K562 (cell line): ENCODE measurements at regions not wholly inside any gene's neighbourhood (a gene's known extent, or its start where the extent isn't known, plus 50 kb on each side); places are given as distances from the start of the nearest gene placed in this dataset.

Experiments
- ATAC-seq: fragments of 200-7000 bp; cut with Tn5 transposase; 3 replicates; pipeline ENCODE4 v1.9.1; 2020; ENCODE audit warnings: moderate library complexity
- BruUV-seq: library from RNA; stranded (reverse); fragments of 400-500 nt; replicated peaks from 2 replicates; lab custom pipeline; 2021; lab: Mats Ljungman, UMichigan
- CTCF ChIA-PET: fragments of 300-600 bp; formaldehyde crosslinking; extraction: SDS; loops from one replicate; lab custom pipeline; 2021; ENCODE audit warnings: low intra/inter-chr PET ratio; lab: Yijun Ruan, JAX
- POLR2A ChIA-PET: fragments of 300-600, 350-650 bp; sonication (Branson Sonifier 250); formaldehyde crosslinking; extraction: SDS; loops from one replicate; lab custom pipeline; 2021; ENCODE audit warnings: antibody characterized with exemption, inconsistent platforms; lab: Yijun Ruan, JAX
- DNase-seq, 4 experiments: peaks; one replicate each; pipeline versions ENCODE4 v3.0.0 to v3.0.0-alpha.2; 2011 to 2018; ENCODE audit warnings: low spot score in 3 of 4, mixed read lengths in 3 of 4; ENCODE audit errors: extremely low read depth in 1 of 4
- FAIRE-seq: peaks from 2 replicates; lab custom pipeline; 2011; peaks lifted over from hg19 to GRCh38; lab: Jason Lieb, UNC
- H2AFZ ChIP-seq: 2 replicates; pipeline ENCODE4 v1.6.0; 2011; ENCODE audit warnings: low read depth, low read length, control low read depth, inconsistent platforms
- H3K27ac ChIP-seq: fragments of 200-600 bp; 3 replicates; pipeline ENCODE4 v1.8.0; 2011; ENCODE audit warnings: low read depth, mild to moderate bottlenecking, control low read depth, inconsistent platforms, low read length, moderate library complexity, mixed read lengths; ENCODE audit errors: extremely low read depth
- H3K27me3 ChIP-seq, 2 experiments: fragments of 300-600 bp in 1 of 2; 2 replicates in 1 of 2; 3 replicates in 1 of 2; pipeline versions ENCODE4 v1.6.0 to v1.8.0; 2011; ENCODE audit warnings: inconsistent platforms in 2 of 2, low read length in 2 of 2, mild to moderate bottlenecking in 1 of 2, mixed read lengths in 1 of 2, moderate library complexity in 1 of 2; ENCODE audit not compliant: control insufficient read depth in 2 of 2, insufficient read depth in 2 of 2
- H3K36me3 ChIP-seq: fragments of 300-600 bp; 3 replicates; pipeline ENCODE4 v1.8.0; 2011; ENCODE audit warnings: mild to moderate bottlenecking, low read length, inconsistent platforms; ENCODE audit not compliant: control insufficient read depth, insufficient read depth
- H3K4me1 ChIP-seq, 2 experiments: fragments of 200-600 bp in 1 of 2; replicated peaks in 1 of 2; 2 replicates in 1 of 2; 3 replicates in 1 of 2; pipeline versions ENCODE4 v1.5.1 to v1.8.0; 2011; ENCODE audit warnings: inconsistent platforms in 2 of 2, low read length in 2 of 2, mild to moderate bottlenecking in 1 of 2, mixed read lengths in 1 of 2, moderate library complexity in 1 of 2; ENCODE audit not compliant: control insufficient read depth in 2 of 2, insufficient read depth in 2 of 2
- H3K4me2 ChIP-seq: 2 replicates; pipeline ENCODE4 v1.6.1; 2011; ENCODE audit warnings: low read length, control low read depth, inconsistent platforms, mixed read lengths; ENCODE audit not compliant: insufficient read depth
- H3K4me3 ChIP-seq: fragments of 200-600 bp; sonication (generic), shearing (Covaris generic); 2 replicates; pipeline ENCODE4 v1.5.1; 2016; ENCODE audit warnings: control low read depth, inconsistent platforms
- H3K79me2 ChIP-seq: fragments of 200-600 bp; 3 replicates; pipeline ENCODE4 v1.8.0; 2011; ENCODE audit warnings: low read length, inconsistent platforms; ENCODE audit not compliant: control insufficient read depth, insufficient read depth
- H3K9ac ChIP-seq, 2 experiments: 2 replicates each; pipeline versions ENCODE4 v1.6.0 to v1.6.1; 2011; ENCODE audit warnings: low read depth in 2 of 2, low read length in 2 of 2, control low read depth in 1 of 2, inconsistent platforms in 1 of 2, mild to moderate bottlenecking in 1 of 2, mixed read lengths in 1 of 2; ENCODE audit not compliant: insufficient read depth in 1 of 2
- H3K9me1 ChIP-seq: one replicate; pipeline ENCODE4 v1.6.0; 2011; ENCODE audit warnings: inconsistent platforms, mild to moderate bottlenecking, low read length, moderate library complexity; ENCODE audit not compliant: control insufficient read depth, insufficient read depth
- H3K9me3 ChIP-seq: replicated peaks from 2 replicates; pipeline ENCODE4 v1.5.1; 2011; ENCODE audit warnings: low read depth, low read length, inconsistent platforms; ENCODE audit not compliant: control insufficient read depth, insufficient read depth
- H4K20me1 ChIP-seq: replicated peaks from 2 replicates; pipeline ENCODE4 v1.6.1; 2011; ENCODE audit warnings: low read length, inconsistent platforms, mixed read lengths; ENCODE audit not compliant: control insufficient read depth, insufficient read depth
- ARID4B ChIP-seq: sonication (generic); formaldehyde crosslinking; IDR thresholded peaks from 2 replicates; pipeline ENCODE4 v1.8.0; 2022; ENCODE audit warnings: mild to moderate bottlenecking, missing genetic modification reagents
- CBX2 ChIP-seq: fragments of 200-600 bp; sonication (generic); IDR thresholded peaks from one replicate; pipeline ENCODE4 v1.6.1; 2012; ENCODE audit warnings: mild to moderate bottlenecking, low read length, inconsistent platforms; ENCODE audit not compliant: insufficient read depth, poor library complexity, severe bottlenecking
- CHCHD3 ChIP-seq: fragments of 250-450 bp; sonication (Bioruptor Pico); IDR thresholded peaks from 2 replicates; pipeline ENCODE4 v2.1.2; 2022; ENCODE audit warnings: mild to moderate bottlenecking
- DACH1 ChIP-seq: fragments of 450-650 bp; IDR thresholded peaks from 2 replicates; pipeline ENCODE4 v1.6.1; 2018; ENCODE audit not compliant: partially characterized antibody
- ELF2 ChIP-seq: fragments of 250-450 bp; sonication (Bioruptor Pico); IDR thresholded peaks from 2 replicates; pipeline ENCODE4 v1.5.0; 2021; ENCODE audit warnings: mild to moderate bottlenecking
- NCOA6 ChIP-seq: fragments of 450-650 bp; IDR thresholded peaks from 2 replicates; pipeline ENCODE4 v1.6.1; 2017; ENCODE audit warnings: mild to moderate bottlenecking
- PTRF ChIP-seq: fragments of 450-650 bp; IDR thresholded peaks from 2 replicates; pipeline ENCODE4 v1.6.1; 2016; ENCODE audit warnings: mild to moderate bottlenecking, missing genetic modification characterization, missing compliant biosample characterization
- RBM39 ChIP-seq: fragments of 200-400 bp; formaldehyde crosslinking; optimal IDR thresholded peaks from 2 replicates; pipeline ENCODE3; 2018; ENCODE audit warnings: low read depth, low read length
- SNAPC5 ChIP-seq: fragments of 250-450 bp; sonication (Bioruptor Pico); IDR thresholded peaks from 2 replicates; pipeline ENCODE4 v1.8.0; 2021; ENCODE audit warnings: moderate library complexity, mild to moderate bottlenecking, inconsistent platforms
- TAF15 ChIP-seq: fragments of 200-400 bp; formaldehyde crosslinking; IDR thresholded peaks from 2 replicates; pipeline ENCODE4 v1.6.1; 2017; ENCODE audit warnings: mild to moderate bottlenecking, low read depth, low read length, moderate library complexity
- U2AF1 ChIP-seq: fragments of 200-400 bp; formaldehyde crosslinking; optimal IDR thresholded peaks from 2 replicates; pipeline ENCODE3; 2017; ENCODE audit warnings: mild to moderate bottlenecking, low read depth, low read length, moderate library complexity
- ZKSCAN1 ChIP-seq: fragments of 150-350 bp; IDR thresholded peaks from 2 replicates; pipeline ENCODE4 v1.6.1; 2016; ENCODE audit warnings: low read depth, low read length
- ZNF146 ChIP-seq: IDR thresholded peaks from one replicate; pipeline ENCODE4 v1.6.1; 2018; ENCODE audit warnings: missing compliant biosample characterization; ENCODE audit not compliant: unreplicated experiment
- WGBS: fragments of 100-300 bp; shearing (Covaris generic); methylation state at CpG from one replicate; pipeline ENCODE4 v1.1.6; 2016; ENCODE audit warnings: low coverage, mixed read lengths; ENCODE audit not compliant: insufficient coverage; ENCODE audit errors: missing lambda C conversion rate; 5-methylcytosine and 5-hydroxymethylcytosine counted together
- in situ Hi-C: fragments of 300-500 bp; cut with MboI; formaldehyde crosslinking; loops from 4 replicates; pipeline ENCODE4 v1.15.0; 2018; ENCODE audit warnings: inconsistent platforms, mixed read lengths
- intact Hi-C: fragments of 100-400 bp; cut with micrococcal nuclease; formaldehyde crosslinking; loops from 2 replicates; pipeline ENCODE4 v1.14.2; 2022

GRCh38 chr1:8162168-8162567 is 136.1 kb upstream of the ERRFI1 start:
- peaks cover 3 to 31% of the 10 kb centered on the region in 2 experiments; a peak in 3 of 5 replicates for H3K27me3 ChIP-seq
- WGBS = 16% methylated on average over 7 of the region's 7 CpGs
- H2AFZ ChIP-seq = no peak overlapping the region
- no peak for TF ChIP-seq PTRF
- no peak for TF ChIP-seq U2AF1
- TF ChIP-seq ELF2 (CRISPR knock-in tag) = no peak
- TF ChIP-seq TAF15 = no peak
- no peak for TF ChIP-seq RBM39
- TF ChIP-seq, all 486 proteins: peak for 0
- ATAC-seq = no peak
- no peak overlapping the region for H3K9ac ChIP-seq
- FAIRE-seq = no peak
- H3K4me3 ChIP-seq = no peak overlapping the region
- in situ Hi-C loops = no loop called here
- no peak for DNase-seq
- peaks cover 0 to 3% of the 10 kb centered on the region in 2 experiments; a peak in 2 of 5 replicates for H3K4me1 ChIP-seq
- no peak overlapping the region for H3K4me2 ChIP-seq
- intact Hi-C loops = no loop called here
- no peak overlapping the region for H3K27ac ChIP-seq
- H3K9me3 ChIP-seq = no peaks in the 10 kb centered on the region
- H3K79me2 ChIP-seq = no peaks in the 10 kb centered on the region
- H4K20me1 ChIP-seq = no peaks in the 10 kb centered on the region
- H3K36me3 ChIP-seq = no peaks in the 10 kb centered on the region
- no TSS peak for BruUV-seq
- H3K9me1 ChIP-seq = no peaks in the 10 kb centered on the region
- CTCF ChIA-PET = no interaction called here
- POLR2A ChIA-PET = interaction anchor here (1.0 to 1.1 kb wide), 2 partner anchors 36 to 112 kb away, joined by 3 read pairs; no protein-coding TSS in a partner anchor

- Histone ChIP-seq H3K9me1 (no peaks in the 10 kb centered on the region), H3K4me1 (no peaks in the 10 kb centered on the region), H3K27ac (no peak overlapping the region), H2AFZ (no peak overlapping the region), H3K27me3 (peaks cover 8 to 31% of the 10 kb centered on the region in 2 experiments; a peak in 4 of 5 replicates), H3K9me3 (no peaks in the 10 kb centered on the region), H4K20me1 (no peaks in the 10 kb centered on the region), H3K79me2 (no peaks in the 10 kb centered on the region), H3K36me3 (no peaks in the 10 kb centered on the region), H3K4me2 (no peak overlapping the region), H3K4me3 (no peak overlapping the region), H3K9ac (no peak overlapping the region)
- no TSS peak for BruUV-seq
- CTCF ChIA-PET = no interaction called here
- WGBS = 10% methylated on average over 9 of the region's 9 CpGs
- no peak for ATAC-seq
- intact Hi-C loops (no loop called here), in situ Hi-C loops (no loop called here)
- FAIRE-seq = no peak
- no peak for DNase-seq
- POLR2A ChIA-PET = interaction anchor here (1.0 to 1.1 kb wide), 2 partner anchors 36 to 113 kb away, joined by 3 read pairs; no protein-coding TSS in a partner anchor
- TF ChIP-seq ZKSCAN1 = no peak
- TF ChIP-seq CBX2 = no peak
- TF ChIP-seq CHCHD3 (CRISPR knock-in tag) = no peak
- TF ChIP-seq NCOA6 = no peak
- TF ChIP-seq SNAPC5 (CRISPR knock-in tag) = no peak
- TF ChIP-seq DACH1 = no peak
- TF ChIP-seq ZNF146 = no peak
- no peak for TF ChIP-seq ARID4B (CRISPR knock-in tag)
These were observed 135.5 kb upstream of the ERRFI1 start for GRCh38 chr1:8161546-8162105.
